Central memory CD8-positive, alpha-beta T cell (primary cell): ENCODE measurements at regions not wholly inside any gene's neighbourhood (a gene's known extent, or its start where the extent isn't known, plus 50 kb on each side); places are given as distances from the start of the nearest gene placed in this dataset.
"Not testable (repeated sequence)": the region's sequence is repeated elsewhere in the genome, so short reads cannot be mapped to it uniquely, and the experiment has no call there.

Source experiments
- ATAC-seq: fragments of 150-1000 bp; cut with Tn5 transposase; replicated peaks from 2 replicates; pipeline ENCODE4 v1.10.0; 2022; ENCODE audit warnings: mild to moderate bottlenecking, moderate FRiP score, moderate number of reproducible peaks; ENCODE audit not compliant: poor library complexity, severe bottlenecking; ENCODE audit errors: extremely low read depth
- DNase-seq, 2 donors: peaks; one replicate each; pipeline ENCODE4 v3.0.0; 2021; ENCODE audit warnings: low spot score in 2 of 2
- H3K27ac Mint-ChIP-seq: one replicate; pipeline ENCODE4 v1.8.0; 2022; ENCODE audit warnings: low read depth, mild to moderate bottlenecking, moderate library complexity, mixed read lengths
- H3K27me3 Mint-ChIP-seq: one replicate; pipeline ENCODE4 v1.8.0; 2022; ENCODE audit warnings: mixed read lengths
- H3K36me3 Mint-ChIP-seq: one replicate; pipeline ENCODE4 v1.8.0; 2022; ENCODE audit warnings: mild to moderate bottlenecking, moderate library complexity, mixed read lengths; ENCODE audit not compliant: insufficient read depth
- H3K4me1 Mint-ChIP-seq: one replicate; pipeline ENCODE4 v1.8.0; 2022; ENCODE audit warnings: mixed read lengths
- H3K4me3 Mint-ChIP-seq: one replicate; pipeline ENCODE4 v1.8.0; 2022; ENCODE audit warnings: mild to moderate bottlenecking, moderate library complexity, mixed read lengths
- H3K9me3 Mint-ChIP-seq: one replicate; pipeline ENCODE4 v1.8.0; 2022; ENCODE audit warnings: mixed read lengths

- H3K36me3 Mint-ChIP-seq, H3K4me3 Mint-ChIP-seq, H3K4me1 Mint-ChIP-seq, H3K27me3 Mint-ChIP-seq, DNase-seq, H3K9me3 Mint-ChIP-seq, ATAC-seq, H3K27ac Mint-ChIP-seq: not testable (repeated sequence)
Observed at GRCh38 chr6:9810727-9811126, 604.1 kb downstream of the TFAP2A start.

GRCh38 chr6:9810286-9810685, 604.6 kb downstream of the TFAP2A start:
- Mint-ChIP-seq H3K27ac (no peak overlapping the region), H3K4me1 (no peaks in the 10 kb centered on the region), H3K27me3 (no peaks in the 10 kb centered on the region), H3K9me3 (peaks cover 10% of the 10 kb centered on the region), H3K36me3 (no peaks in the 10 kb centered on the region), H3K4me3 (no peak overlapping the region)
- no peak for DNase-seq
- ATAC-seq = no peak

GRCh38 chr6:9806195-9806594, 608.7 kb downstream of the TFAP2A start:
- ATAC-seq = no peak
- Mint-ChIP-seq H3K36me3 (no peaks in the 10 kb centered on the region), H3K4me3 (no peak overlapping the region), H3K9me3 (peaks cover 15% of the 10 kb centered on the region), H3K4me1 (no peaks in the 10 kb centered on the region), H3K27me3 (no peaks in the 10 kb centered on the region), H3K27ac (no peak overlapping the region)
- no peak for DNase-seq

- Mint-ChIP-seq H3K4me1 (no peaks in the 10 kb centered on the region), H3K27ac (no peak overlapping the region), H3K9me3 (peaks cover 20% of the 10 kb centered on the region), H3K27me3 (no peaks in the 10 kb centered on the region), H3K36me3 (no peaks in the 10 kb centered on the region), H3K4me3 (no peak overlapping the region)
- no peak for DNase-seq
- no peak for ATAC-seq
Observed at GRCh38 chr6:9801249-9801754, 613.6 kb downstream of the TFAP2A start.

GRCh38 chr6:9799582-9799981, 615.3 kb downstream of the TFAP2A start:
- H3K27ac Mint-ChIP-seq = no peak overlapping the region
- H3K4me3 Mint-ChIP-seq = no peak overlapping the region
- no peaks in the 10 kb centered on the region for H3K4me1 Mint-ChIP-seq
- no peak for ATAC-seq
- no peak for DNase-seq
- H3K36me3 Mint-ChIP-seq = no peaks in the 10 kb centered on the region
- H3K9me3 Mint-ChIP-seq = peaks cover 15% of the 10 kb centered on the region
- no peaks in the 10 kb centered on the region for H3K27me3 Mint-ChIP-seq

GRCh38 chr6:9796827-9797226, 618.0 kb downstream of the TFAP2A start:
- DNase-seq (no peak), ATAC-seq (no peak)
- peaks cover 12% of the 10 kb centered on the region for H3K9me3 Mint-ChIP-seq
- no peak overlapping the region for H3K27ac Mint-ChIP-seq
- no peak overlapping the region for H3K4me3 Mint-ChIP-seq
- no peaks in the 10 kb centered on the region for H3K27me3 Mint-ChIP-seq
- no peaks in the 10 kb centered on the region for H3K36me3 Mint-ChIP-seq
- no peaks in the 10 kb centered on the region for H3K4me1 Mint-ChIP-seq

GRCh38 chr6:9795880-9796279, 619.0 kb downstream of the TFAP2A start:
- no peak overlapping the region for H3K4me3 Mint-ChIP-seq
- H3K27ac Mint-ChIP-seq = no peak overlapping the region
- H3K27me3 Mint-ChIP-seq = no peaks in the 10 kb centered on the region
- no peaks in the 10 kb centered on the region for H3K36me3 Mint-ChIP-seq
- DNase-seq (no peak), ATAC-seq (no peak)
- H3K9me3 Mint-ChIP-seq = peaks cover 21% of the 10 kb centered on the region
- H3K4me1 Mint-ChIP-seq = no peaks in the 10 kb centered on the region

- DNase-seq = no peak
- no peaks in the 10 kb centered on the region for H3K27me3 Mint-ChIP-seq
Observed at GRCh38 chr6:9789201-9789600, 625.7 kb downstream of the TFAP2A start.

GRCh38 chr6:9784786-9785185, 630.1 kb downstream of the TFAP2A start:
- Mint-ChIP-seq H3K4me1 (no peaks in the 10 kb centered on the region), H3K9me3 (peaks cover 23% of the 10 kb centered on the region)
- ATAC-seq = no peak

More at GRCh38 chr6:9789201-9789600, 625.7 kb downstream of the TFAP2A start:
- Mint-ChIP-seq H3K4me3 (no peak overlapping the region), H3K27ac (no peak overlapping the region), H3K4me1 (no peaks in the 10 kb centered on the region), H3K36me3 (no peaks in the 10 kb centered on the region), H3K9me3 (peaks cover 20% of the 10 kb centered on the region)
- ATAC-seq = no peak

GRCh38 chr6:9783567-9783966, 631.3 kb downstream of the TFAP2A start:
- Mint-ChIP-seq H3K9me3 (peaks cover 21% of the 10 kb centered on the region), H3K36me3 (peaks cover 3% of the 10 kb centered on the region), H3K27ac (no peak overlapping the region), H3K27me3 (no peaks in the 10 kb centered on the region), H3K4me3 (no peak overlapping the region), H3K4me1 (no peaks in the 10 kb centered on the region)
- DNase-seq (no peak), ATAC-seq (no peak)

More at GRCh38 chr6:9784786-9785185, 630.1 kb downstream of the TFAP2A start:
- Mint-ChIP-seq H3K4me3 (no peak overlapping the region), H3K27me3 (no peaks in the 10 kb centered on the region), H3K27ac (no peak overlapping the region), H3K36me3 (no peaks in the 10 kb centered on the region)
- no peak for DNase-seq

GRCh38 chr6:9766240-9766915, 648.5 kb downstream of the TFAP2A start:
- Mint-ChIP-seq H3K4me1 (no peaks in the 10 kb centered on the region), H3K27ac (no peak overlapping the region), H3K36me3 (no peaks in the 10 kb centered on the region), H3K9me3 (peaks cover 12% of the 10 kb centered on the region), H3K4me3 (no peak overlapping the region), H3K27me3 (no peaks in the 10 kb centered on the region)
- ATAC-seq (no peak), DNase-seq (no peak)

GRCh38 chr6:9761220-9761619, 653.7 kb downstream of the TFAP2A start:
- H3K9me3 Mint-ChIP-seq = peaks cover 7% of the 10 kb centered on the region
- no peaks in the 10 kb centered on the region for H3K27me3 Mint-ChIP-seq
- no peak overlapping the region for H3K27ac Mint-ChIP-seq
- no peak for ATAC-seq
- no peak for DNase-seq
- no peaks in the 10 kb centered on the region for H3K4me1 Mint-ChIP-seq
- H3K36me3 Mint-ChIP-seq = no peaks in the 10 kb centered on the region
- H3K4me3 Mint-ChIP-seq = no peak overlapping the region

- H3K4me1 Mint-ChIP-seq = no peaks in the 10 kb centered on the region
- peaks cover 12% of the 10 kb centered on the region for H3K9me3 Mint-ChIP-seq
- H3K27me3 Mint-ChIP-seq = no peaks in the 10 kb centered on the region
- no peak overlapping the region for H3K27ac Mint-ChIP-seq
- DNase-seq = no peak
- no peak overlapping the region for H3K4me3 Mint-ChIP-seq
- ATAC-seq = no peak
- H3K36me3 Mint-ChIP-seq = no peaks in the 10 kb centered on the region
Observed at GRCh38 chr6:9754515-9754914, 660.4 kb downstream of the TFAP2A start.
